GM12878 (cell line): ENCODE measurements at regions not wholly inside any gene's neighbourhood (a gene's known extent, or its start where the extent isn't known, plus 50 kb on each side); places are given as distances from the start of the nearest gene placed in this dataset.

ENCODE experiments used
- MXI1 ChIP-seq: fragments of 150-350 bp; IDR thresholded peaks from 2 replicates; pipeline ENCODE4 v1.6.1; 2011; ENCODE audit warnings: low read depth, mild to moderate bottlenecking, inconsistent platforms, low read length, improper control_type of control experiment
- ZZZ3 ChIP-seq: IDR thresholded peaks from 2 replicates; pipeline ENCODE4 v1.6.1; 2011; ENCODE audit warnings: low read depth; ENCODE audit not compliant: control insufficient read depth, insufficient read length
- TF ChIP-seq, protein P1 (sequence below), 3 experiments: IDR thresholded peaks in 2 of 3; conservative IDR thresholded peaks in 1 of 3; 2 replicates each; pipeline ENCODE4 v1.5.1; 2011; ENCODE audit warnings: low read depth in 3 of 3, low read length in 3 of 3, mild to moderate bottlenecking in 3 of 3, control low read depth in 2 of 3, moderate library complexity in 2 of 3, inconsistent platforms in 1 of 3, mixed read lengths in 1 of 3; ENCODE audit not compliant: control insufficient read depth in 2 of 3, insufficient read depth in 1 of 3; ENCODE audit errors: extremely low read depth in 1 of 3
- TF ChIP-seq, protein P2 (sequence below): IDR thresholded peaks from 2 replicates; pipeline ENCODE4 v1.6.1; 2012; ENCODE audit warnings: low read length, inconsistent platforms
- TF ChIP-seq, protein P3 (sequence below): fragments of 450-650 bp; conservative IDR thresholded peaks from 2 replicates; pipeline ENCODE4 v1.6.1; 2017; ENCODE audit warnings: mild to moderate bottlenecking, moderate library complexity

DNA sequence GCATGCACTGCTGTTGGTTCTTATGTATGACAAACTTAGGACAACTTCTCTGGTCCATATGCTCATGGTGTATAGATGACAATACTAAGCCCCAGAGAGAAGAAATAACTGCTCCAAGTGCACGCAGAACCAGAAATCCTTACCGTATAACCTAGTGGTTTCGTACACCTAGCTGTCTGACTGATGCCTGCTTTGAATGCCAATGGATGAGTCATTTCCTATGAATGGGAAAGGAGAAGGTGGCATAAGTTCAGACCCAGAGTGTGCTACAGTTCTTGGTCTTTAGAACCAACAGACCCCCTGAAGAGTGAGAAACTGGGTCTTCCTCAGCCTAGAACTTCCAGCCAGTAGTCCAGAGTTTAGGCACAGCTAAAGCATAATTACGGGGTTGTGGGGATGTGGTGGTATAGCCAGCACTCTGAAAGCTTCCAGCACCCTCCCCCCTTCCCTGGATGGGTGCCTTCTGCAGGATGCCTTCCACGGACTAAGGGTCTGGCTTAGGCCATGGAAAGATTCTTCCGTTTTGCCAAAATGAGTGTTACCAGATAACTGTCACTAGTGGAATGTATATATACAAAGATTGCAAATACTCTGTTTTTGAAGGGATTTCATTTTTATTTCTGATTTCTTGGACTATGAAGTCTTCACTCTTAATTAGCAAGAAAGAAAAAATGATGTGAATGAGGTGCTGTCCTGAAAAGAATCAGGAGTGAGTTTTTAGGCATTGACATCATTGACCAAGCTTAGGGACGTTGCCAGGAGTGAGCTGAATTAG is 84.6 kb upstream of the PACRGL start:
- TF ChIP-seq ZZZ3 (no peak), MXI1 (no peak)
- TF ChIP-seq, protein P1, sequence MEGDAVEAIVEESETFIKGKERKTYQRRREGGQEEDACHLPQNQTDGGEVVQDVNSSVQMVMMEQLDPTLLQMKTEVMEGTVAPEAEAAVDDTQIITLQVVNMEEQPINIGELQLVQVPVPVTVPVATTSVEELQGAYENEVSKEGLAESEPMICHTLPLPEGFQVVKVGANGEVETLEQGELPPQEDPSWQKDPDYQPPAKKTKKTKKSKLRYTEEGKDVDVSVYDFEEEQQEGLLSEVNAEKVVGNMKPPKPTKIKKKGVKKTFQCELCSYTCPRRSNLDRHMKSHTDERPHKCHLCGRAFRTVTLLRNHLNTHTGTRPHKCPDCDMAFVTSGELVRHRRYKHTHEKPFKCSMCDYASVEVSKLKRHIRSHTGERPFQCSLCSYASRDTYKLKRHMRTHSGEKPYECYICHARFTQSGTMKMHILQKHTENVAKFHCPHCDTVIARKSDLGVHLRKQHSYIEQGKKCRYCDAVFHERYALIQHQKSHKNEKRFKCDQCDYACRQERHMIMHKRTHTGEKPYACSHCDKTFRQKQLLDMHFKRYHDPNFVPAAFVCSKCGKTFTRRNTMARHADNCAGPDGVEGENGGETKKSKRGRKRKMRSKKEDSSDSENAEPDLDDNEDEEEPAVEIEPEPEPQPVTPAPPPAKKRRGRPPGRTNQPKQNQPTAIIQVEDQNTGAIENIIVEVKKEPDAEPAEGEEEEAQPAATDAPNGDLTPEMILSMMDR (IDR thresholded peaks at IDR 0.05 in 2 of 3, conservative IDR thresholded peaks at IDR 0.05 in 1 of 3; ENCODE audit: control insufficient read depth in 2 of 3, extremely low read depth in 1 of 3, insufficient read depth in 1 of 3, low read depth in 3 of 3, low read length in 3 of 3), result no peak
- TF ChIP-seq, protein P2, sequence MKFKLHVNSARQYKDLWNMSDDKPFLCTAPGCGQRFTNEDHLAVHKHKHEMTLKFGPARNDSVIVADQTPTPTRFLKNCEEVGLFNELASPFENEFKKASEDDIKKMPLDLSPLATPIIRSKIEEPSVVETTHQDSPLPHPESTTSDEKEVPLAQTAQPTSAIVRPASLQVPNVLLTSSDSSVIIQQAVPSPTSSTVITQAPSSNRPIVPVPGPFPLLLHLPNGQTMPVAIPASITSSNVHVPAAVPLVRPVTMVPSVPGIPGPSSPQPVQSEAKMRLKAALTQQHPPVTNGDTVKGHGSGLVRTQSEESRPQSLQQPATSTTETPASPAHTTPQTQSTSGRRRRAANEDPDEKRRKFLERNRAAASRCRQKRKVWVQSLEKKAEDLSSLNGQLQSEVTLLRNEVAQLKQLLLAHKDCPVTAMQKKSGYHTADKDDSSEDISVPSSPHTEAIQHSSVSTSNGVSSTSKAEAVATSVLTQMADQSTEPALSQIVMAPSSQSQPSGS, result no peak
- TF ChIP-seq, protein P3, sequence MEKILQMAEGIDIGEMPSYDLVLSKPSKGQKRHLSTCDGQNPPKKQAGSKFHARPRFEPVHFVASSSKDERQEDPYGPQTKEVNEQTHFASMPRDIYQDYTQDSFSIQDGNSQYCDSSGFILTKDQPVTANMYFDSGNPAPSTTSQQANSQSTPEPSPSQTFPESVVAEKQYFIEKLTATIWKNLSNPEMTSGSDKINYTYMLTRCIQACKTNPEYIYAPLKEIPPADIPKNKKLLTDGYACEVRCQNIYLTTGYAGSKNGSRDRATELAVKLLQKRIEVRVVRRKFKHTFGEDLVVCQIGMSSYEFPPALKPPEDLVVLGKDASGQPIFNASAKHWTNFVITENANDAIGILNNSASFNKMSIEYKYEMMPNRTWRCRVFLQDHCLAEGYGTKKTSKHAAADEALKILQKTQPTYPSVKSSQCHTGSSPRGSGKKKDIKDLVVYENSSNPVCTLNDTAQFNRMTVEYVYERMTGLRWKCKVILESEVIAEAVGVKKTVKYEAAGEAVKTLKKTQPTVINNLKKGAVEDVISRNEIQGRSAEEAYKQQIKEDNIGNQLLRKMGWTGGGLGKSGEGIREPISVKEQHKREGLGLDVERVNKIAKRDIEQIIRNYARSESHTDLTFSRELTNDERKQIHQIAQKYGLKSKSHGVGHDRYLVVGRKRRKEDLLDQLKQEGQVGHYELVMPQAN, result no peak
